ENCODE measurements at regions not wholly inside any gene's neighbourhood (a gene's known extent, or its start where the extent isn't known, plus 50 kb on each side); places are given as distances from the start of the nearest gene placed in this dataset.

GRCh38 chr2:156687715-156688114 lies 251.5 kb downstream of the GPD2 start:
- no peak overlapping the region for H3K4me3 ChIP-seq
- TF ChIP-seq CTCF (IDR thresholded peaks at IDR 0.05) = no peak
- H3K4me1 ChIP-seq = no peaks in the 10 kb centered on the region
- ATAC-seq = peak in 1 of 4 donors; percentile 37
- DNase-seq = peak; percentile 16 to 59
- intact Hi-C loops (cut with DNase I) = no loop called here
- no peak overlapping the region for H3K27ac ChIP-seq
- 94 to 96% (median 96%) methylated on average over 1 of the region's 1 CpG for WGBS, 3 donors
- H3K36me3 ChIP-seq (ENCODE audit: insufficient read depth in 1 of 2, low read depth in 1 of 2) = no peaks in the 10 kb centered on the region
- no peaks in the 10 kb centered on the region for H3K9me3 ChIP-seq
- no peaks in the 10 kb centered on the region for H3K27me3 ChIP-seq (ENCODE audit: insufficient read depth in 3 of 3, low read length in 2 of 3)

GRCh38 chr2:156689939-156690338 lies 253.8 kb downstream of the GPD2 start:
- intact Hi-C loops (cut with DNase I) = no loop called here
- no peaks in the 10 kb centered on the region for H3K36me3 ChIP-seq (ENCODE audit: insufficient read depth in 1 of 2, low read depth in 1 of 2)
- no peak overlapping the region for H3K4me3 ChIP-seq
- no peak for TF ChIP-seq CTCF (IDR thresholded peaks at IDR 0.05)
- no peak overlapping the region for H3K27ac ChIP-seq
- H3K9me3 ChIP-seq = no peaks in the 10 kb centered on the region
- no peaks in the 10 kb centered on the region for H3K4me1 ChIP-seq
- no peaks in the 10 kb centered on the region for H3K27me3 ChIP-seq (ENCODE audit: insufficient read depth in 3 of 3, low read length in 2 of 3)
- 55 to 72% (median 70%) methylated on average over 1 of the region's 1 CpG for WGBS, 3 donors
- ATAC-seq (no peak), DNase-seq (no peak)

GRCh38 chr2:156691014-156691413 lies 254.8 kb downstream of the GPD2 start:
- WGBS, 3 donors = 72 to 75% (median 73%) methylated on average over 1 of the region's 1 CpG
- intact Hi-C loops (cut with DNase I) = no loop called here
- ATAC-seq = no peak

GRCh38 chr2:156695020-156695419 lies 258.8 kb downstream of the GPD2 start:
- TF ChIP-seq CTCF (IDR thresholded peaks at IDR 0.05) = no peak
- no peaks in the 10 kb centered on the region for H3K4me1 ChIP-seq
- no peaks in the 10 kb centered on the region for H3K36me3 ChIP-seq (ENCODE audit: insufficient read depth in 1 of 2, low read depth in 1 of 2)
- no peak for DNase-seq
- H3K9me3 ChIP-seq = no peaks in the 10 kb centered on the region
- no peak overlapping the region for H3K27ac ChIP-seq
- H3K4me3 ChIP-seq = no peak overlapping the region
- no peak for ATAC-seq
- WGBS, 3 donors = 65 to 70% (median 66%) methylated on average over 4 of the region's 4 CpGs
- intact Hi-C loops (cut with DNase I) = no loop called here
- no peaks in the 10 kb centered on the region for H3K27me3 ChIP-seq (ENCODE audit: insufficient read depth in 3 of 3, low read length in 2 of 3)

More at GRCh38 chr2:156691014-156691413, 254.8 kb downstream of the GPD2 start:
- no peak for TF ChIP-seq CTCF (IDR thresholded peaks at IDR 0.05)
- H3K4me3 ChIP-seq = no peak overlapping the region
- H3K27ac ChIP-seq = no peak overlapping the region
- H3K9me3 ChIP-seq = no peaks in the 10 kb centered on the region
- H3K36me3 ChIP-seq (ENCODE audit: insufficient read depth in 1 of 2, low read depth in 1 of 2) = no peaks in the 10 kb centered on the region
- H3K4me1 ChIP-seq = no peaks in the 10 kb centered on the region
- no peak for DNase-seq
- H3K27me3 ChIP-seq (ENCODE audit: insufficient read depth in 3 of 3, low read length in 2 of 3) = no peaks in the 10 kb centered on the region

GRCh38 chr2:156695595-156695994 lies 259.4 kb downstream of the GPD2 start:
- DNase-seq = no peak
- no peaks in the 10 kb centered on the region for H3K9me3 ChIP-seq
- no peak overlapping the region for H3K4me3 ChIP-seq
- no peaks in the 10 kb centered on the region for H3K27me3 ChIP-seq (ENCODE audit: insufficient read depth in 3 of 3, low read length in 2 of 3)
- whole genome bisulfite sequencing, 3 donors = 67 to 73% (median 72%) methylated on average over 2 of the region's 2 CpGs
- H3K36me3 ChIP-seq (ENCODE audit: insufficient read depth in 1 of 2, low read depth in 1 of 2) = no peaks in the 10 kb centered on the region
- intact Hi-C loops (cut with DNase I) = no loop called here
- ATAC-seq = no peak
- no peak overlapping the region for H3K27ac ChIP-seq
- H3K4me1 ChIP-seq = no peaks in the 10 kb centered on the region
- TF ChIP-seq CTCF (IDR thresholded peaks at IDR 0.05) = no peak
